NCI-H524 treated with DMSO at 0.1 percent for 48 hours (cell line): ENCODE measurements at regions not wholly inside any gene's neighbourhood (a gene's known extent, or its start where the extent isn't known, plus 50 kb on each side); places are given as distances from the start of the nearest gene placed in this dataset.

ENCODE experiments used
- DNase-seq: peaks from one replicate; lab custom pipeline; 2025; lab: John Stamatoyannopoulos, UW

DNA sequence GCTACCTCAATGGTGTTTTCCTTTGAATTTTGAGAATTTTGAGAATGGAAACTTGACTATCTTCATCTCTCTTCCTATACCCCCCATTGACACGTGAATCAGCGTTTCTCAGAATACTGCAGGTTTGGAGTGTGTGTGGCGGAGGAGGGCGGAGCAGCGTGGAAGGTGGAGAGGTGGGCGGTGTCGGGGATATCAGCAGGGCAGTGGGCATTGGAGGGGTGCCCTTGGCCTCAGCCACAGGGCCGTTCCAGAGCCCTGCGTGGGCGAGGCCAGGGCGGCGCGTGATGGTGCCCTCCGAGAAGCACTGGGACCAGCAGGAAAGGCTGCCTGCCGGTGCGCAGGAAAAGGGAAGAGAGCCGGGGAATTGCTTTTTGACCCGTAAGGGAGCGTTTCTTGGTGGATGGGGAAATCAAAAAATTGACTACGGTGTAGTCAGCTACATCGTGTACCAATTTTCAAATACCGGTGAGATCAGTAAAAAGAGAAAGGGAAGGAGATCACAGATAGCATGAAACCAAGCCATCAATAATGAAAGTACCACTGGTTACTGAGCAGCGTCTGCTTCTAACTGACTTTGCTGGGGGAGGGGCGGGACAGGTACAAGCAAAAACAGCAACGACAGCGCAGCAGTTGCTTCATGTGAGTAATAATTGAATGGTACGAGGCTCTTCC is 82.7 kb upstream of the DUSP22 start:
- DNase-seq, result no peak

DNA sequence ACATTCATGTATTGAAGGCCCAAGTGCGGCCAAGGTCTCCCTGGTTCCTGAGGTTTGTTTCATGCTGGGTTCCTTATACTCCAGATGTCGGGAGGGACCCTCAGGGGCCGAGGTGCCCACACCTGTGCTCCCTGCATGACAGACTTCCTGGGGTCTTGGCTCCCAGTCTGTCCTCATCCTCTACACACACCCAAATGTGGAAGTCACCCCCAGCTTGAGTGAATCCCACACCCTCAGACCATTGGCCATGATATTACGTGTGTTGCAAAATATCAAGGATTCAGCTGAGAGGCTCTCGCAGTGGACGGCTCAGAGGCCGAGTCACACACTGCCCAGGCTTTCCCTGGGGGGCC is 82.2 kb upstream of the DUSP22 start:
- DNase-seq, result no peak

DNA sequence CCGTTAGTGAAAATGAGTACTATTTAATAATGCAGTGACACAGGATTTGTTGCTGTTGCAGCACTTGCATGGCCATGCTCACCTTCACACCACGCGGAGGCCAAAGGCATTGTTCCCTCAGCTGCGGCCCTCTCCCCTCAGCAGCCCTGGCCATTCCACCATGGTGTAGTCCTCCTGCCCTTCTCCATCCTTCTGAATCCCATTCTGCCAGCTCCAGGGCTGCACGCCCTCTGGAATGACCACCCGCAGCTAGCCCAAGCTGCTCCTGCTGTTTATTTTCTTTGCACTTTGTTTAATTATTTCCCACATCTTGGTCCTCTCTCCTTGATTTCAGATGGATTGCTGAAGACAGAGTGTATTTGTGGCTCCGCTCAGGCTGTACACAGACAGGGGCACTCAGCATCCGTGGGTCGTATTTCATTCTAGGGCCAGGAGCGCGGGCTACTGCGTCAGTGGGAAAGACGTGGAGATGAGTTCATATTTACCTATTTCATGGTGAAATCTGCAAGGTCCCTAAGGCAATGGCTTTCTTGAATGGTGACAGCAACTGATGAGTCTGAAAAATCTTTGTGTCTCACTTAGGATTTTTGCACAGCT is 81.4 kb upstream of the DUSP22 start:
- DNase-seq, result no peak

DNA sequence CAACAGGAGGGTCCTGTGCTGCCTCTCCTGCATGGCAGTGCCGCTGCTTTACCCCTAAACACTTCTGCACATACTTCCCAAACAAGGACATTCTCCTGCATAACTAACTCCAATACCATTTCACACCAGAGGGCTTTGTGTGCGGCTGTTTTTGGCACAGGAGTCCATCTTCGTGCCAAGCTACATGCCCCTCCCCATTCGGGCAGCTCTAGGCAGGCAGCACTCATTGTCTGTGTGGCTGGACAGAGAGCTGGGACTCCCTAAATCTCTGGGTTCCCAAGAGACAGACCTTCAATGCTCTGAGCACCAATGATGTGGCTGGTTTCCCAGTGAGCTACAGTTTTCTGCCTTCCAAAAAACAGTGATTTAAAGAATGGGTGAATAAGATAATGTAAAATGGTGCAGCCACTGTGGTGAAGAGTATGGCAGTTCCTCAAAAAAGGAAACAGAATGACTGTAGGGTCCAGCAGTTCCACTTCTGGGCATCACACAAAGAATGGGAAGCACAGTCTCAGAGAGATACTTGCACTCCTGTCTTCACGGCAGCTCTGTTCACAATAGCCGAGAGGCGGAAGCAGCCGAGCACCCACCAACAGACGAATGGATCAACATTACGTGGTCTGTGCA is 80.3 kb upstream of the DUSP22 start:
- DNase-seq, result no peak

DNA sequence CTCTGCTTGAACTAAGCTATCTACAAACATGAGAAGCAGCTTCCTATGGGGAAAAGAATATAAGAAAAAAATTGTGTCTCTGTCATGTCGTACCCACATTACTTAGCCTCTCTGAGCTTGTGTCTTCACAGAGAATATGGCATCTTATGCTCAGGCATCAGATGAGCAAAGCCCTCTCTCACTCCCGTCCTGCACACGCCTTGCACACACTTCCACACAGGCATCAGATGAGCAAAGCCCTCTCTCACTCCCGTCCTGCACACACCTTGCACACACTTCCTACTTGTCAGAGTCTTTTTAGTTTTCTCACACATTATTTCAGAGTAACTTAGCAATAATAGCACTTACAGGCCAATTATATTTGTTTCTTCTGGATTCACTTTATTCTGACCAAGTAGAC is 79.0 kb upstream of the DUSP22 start:
- DNase-seq, result no peak

DNA sequence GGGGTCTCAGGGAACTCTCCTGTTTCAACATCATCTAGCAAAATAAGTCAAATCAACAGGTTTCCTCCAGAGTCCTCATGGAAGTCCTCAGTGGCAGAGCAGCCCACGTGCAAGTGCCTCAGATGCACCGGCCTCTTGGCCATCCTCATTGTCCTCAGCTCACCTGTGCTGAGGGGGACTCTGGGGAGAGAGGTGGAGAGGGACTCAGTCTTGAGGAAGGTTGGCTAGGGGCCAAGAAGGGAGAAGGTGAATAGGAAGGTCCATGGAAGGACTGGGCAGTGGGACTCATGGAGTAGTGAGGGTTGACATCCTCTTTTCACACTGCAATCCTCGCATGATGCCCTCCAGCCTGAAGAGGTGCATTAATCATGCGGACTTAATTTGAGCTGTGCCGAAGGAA is 77.9 kb upstream of the DUSP22 start:
- DNase-seq, result no peak

DNA sequence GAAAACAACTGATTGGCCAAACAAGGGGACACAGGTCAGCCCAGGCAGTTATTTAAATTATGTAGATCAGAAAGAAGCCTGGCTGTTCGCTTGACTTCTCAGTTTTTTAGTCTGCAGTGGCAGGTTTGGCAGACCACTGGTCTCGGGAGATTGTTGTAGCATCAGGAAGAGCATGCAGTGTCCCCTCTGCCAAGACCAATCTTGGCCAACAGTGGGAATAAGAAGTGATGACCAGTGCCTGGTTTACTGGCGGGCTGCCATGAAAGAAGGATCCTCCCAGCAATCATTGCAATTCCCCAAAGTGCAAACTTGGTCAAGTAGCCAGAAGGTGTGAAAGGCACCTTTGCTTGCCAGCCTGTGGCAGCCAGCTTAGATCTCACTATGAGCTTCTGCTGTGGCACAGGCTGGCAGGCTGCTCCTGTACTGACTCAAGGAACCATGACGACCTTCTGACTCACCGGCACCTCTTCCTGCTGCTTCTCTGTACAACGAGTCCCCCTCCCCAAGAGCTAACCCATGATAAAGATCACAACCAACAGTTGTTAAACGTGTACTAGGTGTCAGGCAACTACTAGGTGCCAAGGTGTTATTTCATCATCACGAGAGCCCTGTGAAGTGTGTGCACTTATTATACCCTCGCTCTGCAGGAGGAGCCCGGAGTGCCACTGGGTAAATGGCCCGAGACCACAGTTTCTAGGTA is 76.8 kb upstream of the DUSP22 start:
- no peak for DNase-seq

DNA sequence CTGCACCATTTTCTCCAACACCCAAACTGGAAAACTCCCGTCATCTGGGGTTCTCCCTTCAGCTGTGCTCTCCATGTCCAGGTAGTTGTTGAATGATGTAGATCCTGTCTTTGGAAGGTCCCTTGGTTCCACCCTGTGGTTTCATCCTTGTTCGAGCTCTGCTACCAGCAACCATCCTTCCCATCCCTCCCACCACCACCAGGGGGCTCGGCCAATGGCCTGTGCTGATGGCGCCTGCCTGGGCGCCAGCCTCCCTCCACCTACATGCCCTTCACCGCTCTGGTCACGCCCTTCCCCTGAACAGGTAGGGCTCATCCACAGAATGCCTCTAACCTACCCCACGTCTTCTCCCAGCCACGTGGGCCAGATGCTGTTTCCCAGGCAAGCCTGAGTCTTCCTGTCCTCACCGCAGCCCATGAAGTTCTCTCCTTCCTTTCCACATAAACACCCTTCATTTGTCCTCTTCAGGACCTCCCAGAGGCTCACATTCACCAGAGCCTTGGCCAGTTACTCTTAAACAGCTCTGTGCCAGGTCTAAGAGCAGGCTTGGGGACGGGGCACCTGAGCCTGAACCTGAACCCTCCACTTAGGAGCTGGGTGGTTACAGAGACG is 75.1 kb upstream of the DUSP22 start:
- no peak for DNase-seq

DNA sequence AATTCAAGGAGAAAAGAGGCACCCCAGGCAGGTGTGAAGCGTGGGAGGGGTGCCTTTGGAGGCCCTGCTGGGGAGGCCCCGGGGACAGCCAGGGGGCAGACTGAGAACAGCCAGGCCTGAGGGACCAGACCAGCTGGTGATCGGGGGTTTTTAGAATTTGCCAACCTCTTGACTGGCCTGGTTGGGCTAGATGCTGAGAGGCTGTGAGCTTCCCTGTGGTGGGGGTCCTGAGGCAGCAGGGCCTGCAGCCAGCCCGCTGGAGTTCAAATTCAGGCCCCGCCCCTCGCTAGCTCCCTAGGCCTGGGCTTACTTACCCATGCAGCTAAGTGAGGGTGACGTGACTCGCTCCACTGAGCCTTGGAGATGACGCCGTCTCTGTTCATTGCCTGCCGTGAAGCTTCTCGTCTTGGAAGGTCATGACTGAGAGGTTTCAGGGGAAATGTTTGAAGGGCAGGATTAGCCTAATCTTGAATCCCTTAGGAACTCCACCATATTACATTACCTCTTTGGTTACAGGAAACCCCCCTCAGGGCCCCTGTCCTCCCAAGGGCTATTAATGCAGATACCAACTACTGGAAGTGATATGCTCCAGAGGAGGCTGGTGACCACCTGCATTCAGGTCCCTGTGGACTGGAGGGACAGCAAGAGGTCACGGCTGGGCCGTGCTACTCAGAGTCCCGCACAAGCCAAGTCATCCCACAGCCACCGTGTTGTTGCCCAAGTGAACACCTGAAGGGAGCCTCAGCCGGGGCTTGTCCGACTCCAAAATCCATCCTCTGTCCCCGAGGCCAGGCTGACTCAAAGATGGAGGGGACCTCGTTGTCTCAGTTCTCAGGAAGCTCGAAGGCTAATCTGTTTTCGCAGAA is 73.9 kb upstream of the DUSP22 start:
- DNase-seq, result no peak

DNA sequence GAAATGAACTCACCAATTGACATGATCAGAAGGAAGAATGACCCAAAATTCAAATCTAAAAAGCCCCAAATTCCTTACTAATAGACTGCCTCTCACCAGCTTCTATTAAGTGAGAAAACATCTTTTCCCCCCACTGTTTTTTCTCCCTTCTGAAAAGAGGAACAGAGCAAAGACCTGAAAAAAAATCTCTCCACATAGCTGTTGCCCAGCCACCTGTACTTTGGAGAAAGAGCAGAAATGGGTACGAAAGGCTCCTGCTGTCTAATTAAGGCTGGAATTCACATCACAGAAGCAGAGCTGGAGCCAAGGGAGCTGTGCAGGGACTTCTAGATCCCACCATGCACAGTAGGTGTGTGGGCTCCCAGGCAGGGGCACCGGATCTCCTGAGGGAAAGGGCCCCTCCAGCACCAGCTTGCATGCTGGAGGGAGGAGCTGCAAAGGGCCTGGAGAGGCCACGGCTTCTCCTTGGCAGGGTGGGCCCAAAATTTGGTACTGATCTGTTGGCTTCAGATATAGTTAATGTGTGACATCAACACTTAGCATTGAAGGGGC is 73.2 kb upstream of the DUSP22 start:
- no peak for DNase-seq

DNA sequence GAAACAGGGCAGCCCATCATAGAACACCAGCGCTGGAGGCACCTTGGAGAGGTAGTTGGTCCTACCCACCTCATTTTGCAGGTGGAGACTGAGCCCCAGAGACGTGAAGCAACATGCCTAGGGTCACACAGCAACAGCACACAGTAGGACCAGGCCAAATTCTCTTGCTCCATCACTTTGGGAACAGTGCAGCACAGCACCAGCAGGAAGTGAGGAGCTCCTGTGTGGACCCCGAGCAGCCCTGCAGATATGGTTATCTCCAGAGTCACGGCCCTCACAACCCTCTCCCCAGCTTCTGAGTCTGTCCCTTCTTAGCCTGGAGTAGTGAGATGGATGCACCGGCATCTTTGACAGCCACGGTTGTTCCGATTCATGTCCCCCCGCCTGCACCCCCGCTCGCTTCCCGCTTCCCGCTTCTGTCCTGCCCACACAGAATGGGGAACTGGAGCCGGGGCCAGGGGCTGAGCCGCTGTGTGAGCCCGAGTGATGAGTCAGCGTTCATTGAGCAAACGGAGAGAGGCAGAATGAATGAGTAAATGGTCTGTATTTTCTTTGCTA is 72.6 kb upstream of the DUSP22 start:
- DNase-seq, result no peak

DNA sequence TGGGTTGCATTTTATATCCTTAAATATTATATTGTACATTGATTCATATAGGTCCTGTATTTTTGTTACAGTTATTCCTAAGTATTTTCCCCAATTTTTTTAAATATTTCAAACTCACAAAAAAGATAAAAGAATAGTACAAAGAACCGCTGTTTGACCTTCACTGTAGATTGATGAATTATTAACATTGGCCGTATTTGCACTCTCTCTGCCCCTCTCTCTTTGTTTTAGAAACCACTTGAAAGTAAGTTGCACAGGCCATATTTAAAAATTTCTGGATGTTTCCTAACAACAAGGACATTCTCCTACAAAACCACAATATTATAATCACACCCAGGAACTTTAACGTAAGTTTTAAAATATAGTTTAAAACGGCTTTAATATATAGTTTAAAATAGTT is 72.0 kb upstream of the DUSP22 start:
- DNase-seq, result no peak

DNA sequence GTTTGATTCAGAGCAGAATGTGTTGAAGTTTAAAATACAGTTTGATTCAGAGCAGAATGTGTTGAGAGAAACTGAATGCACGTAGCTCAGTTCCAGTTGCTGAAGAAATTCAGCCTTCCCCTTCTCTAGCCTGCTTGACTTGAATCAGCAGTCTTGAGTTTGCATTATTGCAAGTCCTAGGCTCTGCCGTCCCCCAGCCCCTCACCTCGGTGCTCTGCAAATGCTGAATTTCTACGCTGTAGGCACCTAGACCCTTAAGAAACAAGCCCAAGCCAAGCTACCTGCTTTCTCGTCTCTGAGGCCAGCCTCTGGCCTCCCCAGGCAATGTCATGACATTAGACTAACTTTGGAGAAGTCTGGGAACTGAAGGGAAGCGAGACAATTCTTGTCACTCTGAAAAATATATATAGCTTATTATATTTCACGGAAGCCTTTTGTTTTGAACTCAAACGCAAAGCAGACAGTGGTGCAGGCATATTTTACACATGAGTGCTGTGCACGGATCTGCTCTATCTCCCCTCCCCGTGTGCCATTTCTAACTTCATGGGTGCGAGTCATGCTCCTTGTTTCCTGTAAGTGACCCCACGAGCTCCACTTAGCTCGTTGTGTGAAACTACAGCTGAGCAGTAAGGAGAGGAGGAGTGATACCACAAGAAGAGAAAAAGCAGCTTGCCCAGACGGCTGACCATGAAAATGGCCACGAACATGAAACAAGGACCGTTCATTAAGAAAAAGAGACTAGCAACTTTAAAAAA is 71.4 kb upstream of the DUSP22 start:
- DNase-seq, result no peak

DNA sequence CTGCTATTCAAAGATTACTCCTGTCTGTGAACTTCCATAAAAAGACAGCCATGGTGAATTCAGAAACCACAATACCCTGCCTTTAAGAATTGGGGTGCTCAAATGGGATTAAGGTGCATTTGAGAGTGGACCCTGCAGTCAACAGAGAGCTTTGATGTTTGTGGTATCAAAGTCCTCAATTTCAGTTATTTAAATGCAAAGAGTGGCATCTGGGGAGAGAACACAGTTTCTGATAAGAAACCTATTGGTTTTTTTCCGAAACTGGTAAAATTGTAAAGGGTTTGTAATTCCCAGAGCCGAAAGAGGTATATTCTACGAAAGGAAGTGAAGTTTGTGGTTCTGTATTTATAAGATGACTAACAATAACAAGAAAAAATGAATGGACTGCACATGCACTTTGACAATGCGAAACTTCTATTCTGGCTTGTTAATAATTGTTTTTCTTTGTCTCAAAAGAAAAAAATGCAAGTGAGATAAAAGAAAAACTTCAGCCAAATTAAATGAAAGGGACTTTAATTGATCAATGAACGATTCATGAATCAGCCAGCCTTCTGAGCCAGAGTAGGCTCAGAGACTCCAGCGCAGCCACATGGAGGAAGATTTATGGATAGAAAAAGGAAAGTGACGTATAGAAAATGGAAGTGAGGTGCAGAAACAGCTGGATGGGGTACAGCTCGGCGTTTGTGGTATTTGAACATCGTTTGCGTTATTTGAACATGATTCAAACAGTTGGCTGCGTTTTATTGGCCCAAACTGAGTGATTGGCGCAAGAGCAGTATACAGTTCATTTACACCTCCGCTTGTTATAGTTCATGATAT is 70.5 kb upstream of the DUSP22 start:
- no peak for DNase-seq

DNA sequence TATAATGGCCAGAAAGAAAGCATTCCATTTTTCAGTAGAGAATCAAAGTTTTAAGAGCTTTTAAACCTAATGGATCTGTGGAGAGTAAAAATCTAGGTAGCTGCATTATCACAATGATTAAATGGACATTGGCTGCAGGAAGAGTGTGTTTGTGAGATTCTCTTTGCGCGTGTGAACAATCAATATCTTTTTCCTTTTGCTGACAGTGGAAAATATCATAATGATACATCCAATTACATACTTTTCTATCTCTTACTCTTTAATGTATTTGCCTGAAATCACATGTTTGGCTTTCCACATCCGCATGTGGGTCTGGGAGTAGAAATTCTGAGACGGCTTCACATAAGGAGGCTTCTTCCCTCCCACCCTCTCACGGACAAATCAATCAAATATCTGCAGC is 69.8 kb upstream of the DUSP22 start:
- DNase-seq, result no peak

DNA sequence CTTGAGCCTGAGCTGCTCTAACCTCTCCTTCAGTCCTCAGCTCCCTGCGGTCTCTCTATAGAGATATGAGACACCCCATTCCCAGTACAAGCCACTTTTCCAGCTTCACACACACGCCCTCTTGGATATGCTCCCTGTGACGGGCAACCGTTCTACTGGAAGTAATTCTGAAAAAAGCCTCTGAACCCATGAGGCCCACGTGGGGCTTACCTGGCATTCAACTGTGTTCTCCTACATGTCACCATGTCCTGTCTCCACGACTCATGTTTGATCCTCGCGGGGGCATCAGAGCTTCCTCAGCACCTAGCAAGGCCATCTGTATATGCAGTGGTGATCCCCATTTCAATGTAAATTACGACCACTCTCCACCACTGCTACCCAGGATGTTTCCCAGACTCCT is 69.2 kb upstream of the DUSP22 start:
- DNase-seq, result no peak

DNA sequence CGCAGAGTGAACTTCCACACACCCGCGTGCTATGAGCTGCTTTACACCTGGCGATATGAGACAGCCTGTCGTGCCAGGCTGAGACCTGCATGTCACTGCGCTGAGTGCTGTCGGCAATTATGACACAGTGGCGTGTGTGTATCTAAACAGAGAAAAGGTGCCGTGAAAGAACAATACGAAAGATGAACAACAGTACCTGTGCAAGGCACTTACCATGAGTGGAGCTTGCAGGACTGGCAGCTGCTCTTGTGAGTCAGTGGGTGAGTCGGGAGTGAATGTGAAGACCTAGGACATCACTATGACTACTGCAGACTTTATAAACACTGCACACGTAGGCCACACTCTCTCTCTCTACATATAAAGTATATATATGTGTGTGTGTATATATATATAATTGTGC is 68.5 kb upstream of the DUSP22 start:
- DNase-seq, result no peak

DNA sequence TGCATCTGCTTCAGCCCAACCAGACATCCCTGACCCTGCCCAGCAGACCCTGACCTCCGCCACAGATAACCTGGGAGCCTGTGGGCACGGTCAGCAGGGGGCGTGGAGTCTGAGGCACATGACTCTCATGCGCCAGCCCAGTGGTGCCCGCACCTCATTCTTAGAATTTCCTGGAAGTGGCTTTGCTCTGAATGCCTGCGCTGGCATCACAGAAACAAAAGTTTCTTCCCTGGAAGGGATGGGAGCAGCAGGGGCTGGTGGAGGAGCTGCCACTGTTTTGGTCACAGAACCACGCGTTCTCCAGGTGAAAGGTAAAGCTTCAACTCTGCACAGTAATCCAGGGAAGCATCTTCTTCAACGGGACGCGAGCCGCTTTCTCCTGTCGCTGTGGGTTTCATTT is 67.9 kb upstream of the DUSP22 start:
- no peak for DNase-seq

DNA sequence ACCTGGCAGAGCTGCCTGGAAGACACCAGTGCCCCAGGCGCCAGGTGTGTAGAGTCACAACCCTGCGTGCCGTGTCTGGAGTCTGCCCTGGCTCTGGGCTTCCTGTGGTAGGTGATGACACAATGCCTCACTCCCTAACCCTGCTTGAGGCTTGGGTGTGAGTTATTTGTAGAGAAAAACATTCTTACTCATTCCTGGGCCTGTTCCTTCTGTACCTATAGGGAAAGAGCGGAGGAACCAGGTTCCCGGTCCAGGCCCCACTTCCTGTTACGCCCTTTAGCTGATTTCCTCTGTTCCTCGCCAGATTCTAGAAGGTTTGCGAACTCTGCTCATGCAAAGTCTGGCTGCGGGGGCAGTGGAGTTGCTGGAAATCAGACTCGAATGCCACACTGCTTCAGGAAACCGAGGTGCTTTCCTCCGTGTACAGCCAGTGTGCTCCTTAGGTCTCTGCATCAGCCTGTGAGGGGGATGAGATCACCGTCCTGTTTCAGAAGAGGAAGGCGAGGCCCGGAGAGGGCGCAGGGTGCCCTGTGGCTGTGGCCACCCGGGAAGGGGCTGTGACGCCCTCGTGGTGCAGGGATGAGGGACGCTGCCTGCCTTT is 67.1 kb upstream of the DUSP22 start:
- no peak for DNase-seq
